HepG2 (cell line): ENCODE measurements at regions not wholly inside any gene's neighbourhood (a gene's known extent, or its start where the extent isn't known, plus 50 kb on each side); places are given as distances from the start of the nearest gene placed in this dataset.

Experiments used
- EED ChIP-seq: sonication (generic); formaldehyde crosslinking; IDR thresholded peaks from 2 replicates; pipeline ENCODE4 v1.5.0; 2020; ENCODE audit warnings: mild to moderate bottlenecking, missing genetic modification reagents
- FOXA1 ChIP-seq, 2 experiments: fragments of 450-650 bp in 1 of 2; sonication (generic) in 1 of 2; formaldehyde crosslinking in 1 of 2; IDR thresholded peaks; 2 replicates each; pipeline versions ENCODE4 v1.4.0 to v1.6.1; 2016 to 2020; ENCODE audit warnings: missing genetic modification reagents in 1 of 2
- HNRNPUL1 ChIP-seq: fragments of 200-400 bp; formaldehyde crosslinking; IDR thresholded peaks from 2 replicates; pipeline ENCODE4 v1.6.1; 2017; ENCODE audit warnings: low read depth, mild to moderate bottlenecking, low read length, moderate library complexity
- RFXAP ChIP-seq: sonication (generic); formaldehyde crosslinking; IDR thresholded peaks from 2 replicates; pipeline ENCODE4 v1.4.0; 2020; ENCODE audit warnings: missing genetic modification reagents, borderline replicate concordance
- YEATS2 ChIP-seq: sonication (generic); formaldehyde crosslinking; IDR thresholded peaks from 2 replicates; pipeline ENCODE4 v1.4.0; 2020; ENCODE audit warnings: missing genetic modification reagents, borderline replicate concordance
- ZMYM3 ChIP-seq: sonication (generic); formaldehyde crosslinking; IDR thresholded peaks from 2 replicates; pipeline ENCODE4 v1.5.1; 2020; ENCODE audit warnings: mild to moderate bottlenecking, missing genetic modification reagents
- ZNF496 ChIP-seq: sonication (generic); formaldehyde crosslinking; IDR thresholded peaks from 2 replicates; pipeline ENCODE4 v1.8.1; 2023; ENCODE audit warnings: mild to moderate bottlenecking, moderate library complexity, missing genetic modification reagents; ENCODE audit not compliant: insufficient replicate concordance
- ZNF652 ChIP-seq: IDR thresholded peaks from 2 replicates; pipeline ENCODE4 v1.6.1; 2016; ENCODE audit warnings: low read depth, borderline replicate concordance
- TF ChIP-seq, protein P1 (sequence below): sonication (generic); formaldehyde crosslinking; IDR thresholded peaks from 2 replicates; pipeline ENCODE4 v1.5.1; 2020; ENCODE audit warnings: missing genetic modification reagents, mild to moderate bottlenecking, borderline replicate concordance
- TF ChIP-seq, protein P2 (sequence below): sonication (generic); formaldehyde crosslinking; IDR thresholded peaks from 2 replicates; pipeline ENCODE4 v1.5.0; 2020; ENCODE audit warnings: mild to moderate bottlenecking, missing genetic modification reagents
- TF ChIP-seq, protein P3 (sequence below): sonication (generic); formaldehyde crosslinking; IDR thresholded peaks from 2 replicates; pipeline ENCODE4 v1.5.1; 2020; ENCODE audit warnings: missing genetic modification reagents, mild to moderate bottlenecking, borderline replicate concordance
- TF ChIP-seq, protein P4 (sequence below): IDR thresholded peaks from 2 replicates; pipeline ENCODE4 v1.6.1; 2016; ENCODE audit warnings: low read depth, control low read depth
- TF ChIP-seq, protein P5 (sequence below): fragments of 450-650 bp; IDR thresholded peaks from 2 replicates; pipeline ENCODE4 v1.6.1; 2017; ENCODE audit warnings: mild to moderate bottlenecking
- TF ChIP-seq, protein P6 (sequence below): sonication (generic); formaldehyde crosslinking; IDR thresholded peaks from 2 replicates; pipeline ENCODE4 v1.4.0; 2020; ENCODE audit warnings: missing genetic modification reagents, borderline replicate concordance

DNA sequence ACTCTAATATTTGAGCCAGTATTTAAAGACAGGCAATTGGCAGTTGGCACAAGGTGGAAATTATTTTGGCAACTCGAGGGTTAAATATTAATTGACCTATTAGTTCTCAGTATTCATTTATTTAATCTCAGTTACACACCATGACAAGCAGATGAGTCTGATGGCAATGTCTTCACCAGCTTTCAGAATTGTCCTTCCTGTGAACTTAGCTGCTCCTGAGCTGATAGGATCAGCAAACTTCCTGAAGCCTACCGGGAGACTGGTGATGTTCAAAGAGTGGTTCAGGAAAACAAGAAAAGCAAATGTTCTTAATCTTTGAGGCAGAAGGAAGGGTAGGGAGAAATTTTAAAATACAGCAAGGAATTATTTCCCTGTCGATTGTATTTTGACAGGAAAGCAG is 522.2 kb downstream of the SOX2 start (continued):
- TF ChIP-seq, protein P1, sequence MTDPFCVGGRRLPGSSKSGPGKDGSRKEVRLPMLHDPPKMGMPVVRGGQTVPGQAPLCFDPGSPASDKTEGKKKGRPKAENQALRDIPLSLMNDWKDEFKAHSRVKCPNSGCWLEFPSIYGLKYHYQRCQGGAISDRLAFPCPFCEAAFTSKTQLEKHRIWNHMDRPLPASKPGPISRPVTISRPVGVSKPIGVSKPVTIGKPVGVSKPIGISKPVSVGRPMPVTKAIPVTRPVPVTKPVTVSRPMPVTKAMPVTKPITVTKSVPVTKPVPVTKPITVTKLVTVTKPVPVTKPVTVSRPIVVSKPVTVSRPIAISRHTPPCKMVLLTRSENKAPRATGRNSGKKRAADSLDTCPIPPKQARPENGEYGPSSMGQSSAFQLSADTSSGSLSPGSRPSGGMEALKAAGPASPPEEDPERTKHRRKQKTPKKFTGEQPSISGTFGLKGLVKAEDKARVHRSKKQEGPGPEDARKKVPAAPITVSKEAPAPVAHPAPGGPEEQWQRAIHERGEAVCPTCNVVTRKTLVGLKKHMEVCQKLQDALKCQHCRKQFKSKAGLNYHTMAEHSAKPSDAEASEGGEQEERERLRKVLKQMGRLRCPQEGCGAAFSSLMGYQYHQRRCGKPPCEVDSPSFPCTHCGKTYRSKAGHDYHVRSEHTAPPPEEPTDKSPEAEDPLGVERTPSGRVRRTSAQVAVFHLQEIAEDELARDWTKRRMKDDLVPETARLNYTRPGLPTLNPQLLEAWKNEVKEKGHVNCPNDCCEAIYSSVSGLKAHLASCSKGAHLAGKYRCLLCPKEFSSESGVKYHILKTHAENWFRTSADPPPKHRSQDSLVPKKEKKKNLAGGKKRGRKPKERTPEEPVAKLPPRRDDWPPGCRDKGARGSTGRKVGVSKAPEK: no peak
- peak; percentile 77; the same call in 1 of the 2 replicates for TF ChIP-seq ZNF652 (CRISPR knock-in tag)
- TF ChIP-seq, protein P2, sequence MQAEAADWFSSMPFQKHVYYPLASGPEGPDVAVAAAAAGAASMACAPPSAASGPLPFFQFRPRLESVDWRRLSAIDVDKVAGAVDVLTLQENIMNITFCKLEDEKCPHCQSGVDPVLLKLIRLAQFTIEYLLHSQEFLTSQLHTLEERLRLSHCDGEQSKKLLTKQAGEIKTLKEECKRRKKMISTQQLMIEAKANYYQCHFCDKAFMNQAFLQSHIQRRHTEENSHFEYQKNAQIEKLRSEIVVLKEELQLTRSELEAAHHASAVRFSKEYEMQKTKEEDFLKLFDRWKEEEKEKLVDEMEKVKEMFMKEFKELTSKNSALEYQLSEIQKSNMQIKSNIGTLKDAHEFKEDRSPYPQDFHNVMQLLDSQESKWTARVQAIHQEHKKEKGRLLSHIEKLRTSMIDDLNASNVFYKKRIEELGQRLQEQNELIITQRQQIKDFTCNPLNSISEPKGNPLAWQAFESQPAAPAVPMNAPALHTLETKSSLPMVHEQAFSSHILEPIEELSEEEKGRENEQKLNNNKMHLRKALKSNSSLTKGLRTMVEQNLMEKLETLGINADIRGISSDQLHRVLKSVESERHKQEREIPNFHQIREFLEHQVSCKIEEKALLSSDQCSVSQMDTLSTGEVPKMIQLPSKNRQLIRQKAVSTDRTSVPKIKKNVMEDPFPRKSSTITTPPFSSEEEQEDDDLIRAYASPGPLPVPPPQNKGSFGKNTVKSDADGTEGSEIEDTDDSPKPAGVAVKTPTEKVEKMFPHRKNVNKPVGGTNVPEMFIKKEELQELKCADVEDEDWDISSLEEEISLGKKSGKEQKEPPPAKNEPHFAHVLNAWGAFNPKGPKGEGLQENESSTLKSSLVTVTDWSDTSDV (CRISPR knock-in tag): no peak
- TF ChIP-seq FOXA1 (IDR thresholded peaks at IDR 0.05): no peak
- peak; percentile 86 for TF ChIP-seq FOXA1 (CRISPR knock-in tag; IDR thresholded peaks at IDR 0.05)
- TF ChIP-seq, protein P3, sequence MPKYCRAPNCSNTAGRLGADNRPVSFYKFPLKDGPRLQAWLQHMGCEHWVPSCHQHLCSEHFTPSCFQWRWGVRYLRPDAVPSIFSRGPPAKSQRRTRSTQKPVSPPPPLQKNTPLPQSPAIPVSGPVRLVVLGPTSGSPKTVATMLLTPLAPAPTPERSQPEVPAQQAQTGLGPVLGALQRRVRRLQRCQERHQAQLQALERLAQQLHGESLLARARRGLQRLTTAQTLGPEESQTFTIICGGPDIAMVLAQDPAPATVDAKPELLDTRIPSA (CRISPR knock-in tag): no peak
- no peak for TF ChIP-seq RFXAP (CRISPR knock-in tag)
- no peak for TF ChIP-seq ZNF496
- TF ChIP-seq ZMYM3: no peak
- TF ChIP-seq, protein P4, sequence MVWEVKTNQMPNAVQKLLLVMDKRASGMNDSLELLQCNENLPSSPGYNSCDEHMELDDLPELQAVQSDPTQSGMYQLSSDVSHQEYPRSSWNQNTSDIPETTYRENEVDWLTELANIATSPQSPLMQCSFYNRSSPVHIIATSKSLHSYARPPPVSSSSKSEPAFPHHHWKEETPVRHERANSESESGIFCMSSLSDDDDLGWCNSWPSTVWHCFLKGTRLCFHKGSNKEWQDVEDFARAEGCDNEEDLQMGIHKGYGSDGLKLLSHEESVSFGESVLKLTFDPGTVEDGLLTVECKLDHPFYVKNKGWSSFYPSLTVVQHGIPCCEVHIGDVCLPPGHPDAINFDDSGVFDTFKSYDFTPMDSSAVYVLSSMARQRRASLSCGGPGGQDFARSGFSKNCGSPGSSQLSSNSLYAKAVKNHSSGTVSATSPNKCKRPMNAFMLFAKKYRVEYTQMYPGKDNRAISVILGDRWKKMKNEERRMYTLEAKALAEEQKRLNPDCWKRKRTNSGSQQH (CRISPR knock-in tag): no peak
- TF ChIP-seq YEATS2 (CRISPR knock-in tag): no peak
- TF ChIP-seq, protein P5, sequence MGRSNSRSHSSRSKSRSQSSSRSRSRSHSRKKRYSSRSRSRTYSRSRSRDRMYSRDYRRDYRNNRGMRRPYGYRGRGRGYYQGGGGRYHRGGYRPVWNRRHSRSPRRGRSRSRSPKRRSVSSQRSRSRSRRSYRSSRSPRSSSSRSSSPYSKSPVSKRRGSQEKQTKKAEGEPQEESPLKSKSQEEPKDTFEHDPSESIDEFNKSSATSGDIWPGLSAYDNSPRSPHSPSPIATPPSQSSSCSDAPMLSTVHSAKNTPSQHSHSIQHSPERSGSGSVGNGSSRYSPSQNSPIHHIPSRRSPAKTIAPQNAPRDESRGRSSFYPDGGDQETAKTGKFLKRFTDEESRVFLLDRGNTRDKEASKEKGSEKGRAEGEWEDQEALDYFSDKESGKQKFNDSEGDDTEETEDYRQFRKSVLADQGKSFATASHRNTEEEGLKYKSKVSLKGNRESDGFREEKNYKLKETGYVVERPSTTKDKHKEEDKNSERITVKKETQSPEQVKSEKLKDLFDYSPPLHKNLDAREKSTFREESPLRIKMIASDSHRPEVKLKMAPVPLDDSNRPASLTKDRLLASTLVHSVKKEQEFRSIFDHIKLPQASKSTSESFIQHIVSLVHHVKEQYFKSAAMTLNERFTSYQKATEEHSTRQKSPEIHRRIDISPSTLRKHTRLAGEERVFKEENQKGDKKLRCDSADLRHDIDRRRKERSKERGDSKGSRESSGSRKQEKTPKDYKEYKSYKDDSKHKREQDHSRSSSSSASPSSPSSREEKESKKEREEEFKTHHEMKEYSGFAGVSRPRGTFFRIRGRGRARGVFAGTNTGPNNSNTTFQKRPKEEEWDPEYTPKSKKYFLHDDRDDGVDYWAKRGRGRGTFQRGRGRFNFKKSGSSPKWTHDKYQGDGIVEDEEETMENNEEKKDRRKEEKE: no peak
- TF ChIP-seq EED (CRISPR knock-in tag): no peak
- TF ChIP-seq HNRNPUL1: no peak
- TF ChIP-seq, protein P6, sequence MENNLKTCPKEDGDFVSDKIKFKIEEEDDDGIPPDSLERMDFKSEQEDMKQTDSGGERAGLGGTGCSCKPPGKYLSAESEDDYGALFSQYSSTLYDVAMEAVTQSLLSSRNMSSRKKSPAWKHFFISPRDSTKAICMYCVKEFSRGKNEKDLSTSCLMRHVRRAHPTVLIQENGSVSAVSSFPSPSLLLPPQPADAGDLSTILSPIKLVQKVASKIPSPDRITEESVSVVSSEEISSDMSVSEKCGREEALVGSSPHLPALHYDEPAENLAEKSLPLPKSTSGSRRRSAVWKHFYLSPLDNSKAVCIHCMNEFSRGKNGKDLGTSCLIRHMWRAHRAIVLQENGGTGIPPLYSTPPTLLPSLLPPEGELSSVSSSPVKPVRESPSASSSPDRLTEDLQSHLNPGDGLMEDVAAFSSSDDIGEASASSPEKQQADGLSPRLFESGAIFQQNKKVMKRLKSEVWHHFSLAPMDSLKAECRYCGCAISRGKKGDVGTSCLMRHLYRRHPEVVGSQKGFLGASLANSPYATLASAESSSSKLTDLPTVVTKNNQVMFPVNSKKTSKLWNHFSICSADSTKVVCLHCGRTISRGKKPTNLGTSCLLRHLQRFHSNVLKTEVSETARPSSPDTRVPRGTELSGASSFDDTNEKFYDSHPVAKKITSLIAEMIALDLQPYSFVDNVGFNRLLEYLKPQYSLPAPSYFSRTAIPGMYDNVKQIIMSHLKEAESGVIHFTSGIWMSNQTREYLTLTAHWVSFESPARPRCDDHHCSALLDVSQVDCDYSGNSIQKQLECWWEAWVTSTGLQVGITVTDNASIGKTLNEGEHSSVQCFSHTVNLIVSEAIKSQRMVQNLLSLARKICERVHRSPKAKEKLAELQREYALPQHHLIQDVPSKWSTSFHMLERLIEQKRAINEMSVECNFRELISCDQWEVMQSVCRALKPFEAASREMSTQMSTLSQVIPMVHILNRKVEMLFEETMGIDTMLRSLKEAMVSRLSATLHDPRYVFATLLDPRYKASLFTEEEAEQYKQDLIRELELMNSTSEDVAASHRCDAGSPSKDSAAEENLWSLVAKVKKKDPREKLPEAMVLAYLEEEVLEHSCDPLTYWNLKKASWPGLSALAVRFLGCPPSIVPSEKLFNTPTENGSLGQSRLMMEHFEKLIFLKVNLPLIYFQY (CRISPR knock-in tag): no peak
